ENCODE measurements at regions not wholly inside any gene's neighbourhood (a gene's known extent, or its start where the extent isn't known, plus 50 kb on each side); places are given as distances from the start of the nearest gene placed in this dataset.

DNA sequence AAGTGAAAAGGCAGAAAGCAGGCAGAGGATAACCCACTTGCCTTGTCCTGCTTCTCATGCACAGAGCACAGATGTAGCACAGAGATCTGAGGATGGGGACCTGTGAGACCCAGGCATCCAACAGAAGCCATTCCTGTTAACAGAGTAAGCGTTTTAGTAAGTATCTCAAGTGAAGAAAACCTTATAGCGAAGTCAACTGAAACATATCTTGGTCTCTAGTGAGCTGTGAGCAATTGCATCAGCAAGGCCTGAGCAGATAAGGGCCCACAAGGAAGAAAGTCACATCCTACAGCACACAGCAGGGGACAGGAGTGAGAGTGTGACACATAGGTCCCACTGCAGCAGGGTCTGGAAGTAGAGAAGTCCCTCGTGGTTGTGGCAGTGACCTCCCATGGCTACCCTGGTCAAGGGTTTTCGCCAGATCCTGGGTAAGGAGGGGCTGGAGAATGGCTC lies 248.7 kb upstream of the TNP1 start:
- TF ChIP-seq, protein P1, sequence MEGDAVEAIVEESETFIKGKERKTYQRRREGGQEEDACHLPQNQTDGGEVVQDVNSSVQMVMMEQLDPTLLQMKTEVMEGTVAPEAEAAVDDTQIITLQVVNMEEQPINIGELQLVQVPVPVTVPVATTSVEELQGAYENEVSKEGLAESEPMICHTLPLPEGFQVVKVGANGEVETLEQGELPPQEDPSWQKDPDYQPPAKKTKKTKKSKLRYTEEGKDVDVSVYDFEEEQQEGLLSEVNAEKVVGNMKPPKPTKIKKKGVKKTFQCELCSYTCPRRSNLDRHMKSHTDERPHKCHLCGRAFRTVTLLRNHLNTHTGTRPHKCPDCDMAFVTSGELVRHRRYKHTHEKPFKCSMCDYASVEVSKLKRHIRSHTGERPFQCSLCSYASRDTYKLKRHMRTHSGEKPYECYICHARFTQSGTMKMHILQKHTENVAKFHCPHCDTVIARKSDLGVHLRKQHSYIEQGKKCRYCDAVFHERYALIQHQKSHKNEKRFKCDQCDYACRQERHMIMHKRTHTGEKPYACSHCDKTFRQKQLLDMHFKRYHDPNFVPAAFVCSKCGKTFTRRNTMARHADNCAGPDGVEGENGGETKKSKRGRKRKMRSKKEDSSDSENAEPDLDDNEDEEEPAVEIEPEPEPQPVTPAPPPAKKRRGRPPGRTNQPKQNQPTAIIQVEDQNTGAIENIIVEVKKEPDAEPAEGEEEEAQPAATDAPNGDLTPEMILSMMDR (IDR thresholded peaks at IDR 0.05; ENCODE audit: borderline replicate concordance, extremely low read depth, low read length, poor library complexity, severe bottlenecking): no peak
- TF ChIP-seq EZH2 (IDR thresholded peaks at IDR 0.05; ENCODE audit: borderline replicate concordance, low read depth, low read length, severe bottlenecking): no peak
